ENCODE measurements at regions not wholly inside any gene's neighbourhood (a gene's known extent, or its start where the extent isn't known, plus 50 kb on each side); places are given as distances from the start of the nearest gene placed in this dataset.

DNA sequence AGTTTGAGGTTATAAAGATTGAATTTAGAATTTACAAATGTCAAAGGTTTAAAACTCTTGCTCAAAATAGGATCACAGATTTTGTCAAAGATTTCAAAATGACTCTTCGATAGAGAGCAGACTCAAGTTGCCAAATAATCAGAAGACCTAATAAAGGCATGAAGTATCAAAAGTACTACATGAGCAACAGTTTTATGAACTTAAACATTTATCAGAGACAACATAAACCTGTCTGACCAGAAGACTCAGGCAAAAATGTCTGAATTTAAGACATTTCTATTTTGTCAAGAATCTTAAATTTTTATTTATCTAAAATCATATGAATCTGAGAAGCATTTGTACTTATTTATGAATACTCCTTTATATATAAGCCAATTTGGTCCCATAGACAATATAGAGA, 330.9 kb downstream of the PTPRU start:
- TF ChIP-seq, protein P1, sequence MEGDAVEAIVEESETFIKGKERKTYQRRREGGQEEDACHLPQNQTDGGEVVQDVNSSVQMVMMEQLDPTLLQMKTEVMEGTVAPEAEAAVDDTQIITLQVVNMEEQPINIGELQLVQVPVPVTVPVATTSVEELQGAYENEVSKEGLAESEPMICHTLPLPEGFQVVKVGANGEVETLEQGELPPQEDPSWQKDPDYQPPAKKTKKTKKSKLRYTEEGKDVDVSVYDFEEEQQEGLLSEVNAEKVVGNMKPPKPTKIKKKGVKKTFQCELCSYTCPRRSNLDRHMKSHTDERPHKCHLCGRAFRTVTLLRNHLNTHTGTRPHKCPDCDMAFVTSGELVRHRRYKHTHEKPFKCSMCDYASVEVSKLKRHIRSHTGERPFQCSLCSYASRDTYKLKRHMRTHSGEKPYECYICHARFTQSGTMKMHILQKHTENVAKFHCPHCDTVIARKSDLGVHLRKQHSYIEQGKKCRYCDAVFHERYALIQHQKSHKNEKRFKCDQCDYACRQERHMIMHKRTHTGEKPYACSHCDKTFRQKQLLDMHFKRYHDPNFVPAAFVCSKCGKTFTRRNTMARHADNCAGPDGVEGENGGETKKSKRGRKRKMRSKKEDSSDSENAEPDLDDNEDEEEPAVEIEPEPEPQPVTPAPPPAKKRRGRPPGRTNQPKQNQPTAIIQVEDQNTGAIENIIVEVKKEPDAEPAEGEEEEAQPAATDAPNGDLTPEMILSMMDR (IDR thresholded peaks at IDR 0.05), result no peak
- TF ChIP-seq POLR2A (IDR thresholded peaks at IDR 0.05) (no peak), EP300 (IDR thresholded peaks at IDR 0.05) (no peak)

Data from ovary (tissue), 3 donors.